ENCODE measurements at regions not wholly inside any gene's neighbourhood (a gene's known extent, or its start where the extent isn't known, plus 50 kb on each side); places are given as distances from the start of the nearest gene placed in this dataset.

DNA sequence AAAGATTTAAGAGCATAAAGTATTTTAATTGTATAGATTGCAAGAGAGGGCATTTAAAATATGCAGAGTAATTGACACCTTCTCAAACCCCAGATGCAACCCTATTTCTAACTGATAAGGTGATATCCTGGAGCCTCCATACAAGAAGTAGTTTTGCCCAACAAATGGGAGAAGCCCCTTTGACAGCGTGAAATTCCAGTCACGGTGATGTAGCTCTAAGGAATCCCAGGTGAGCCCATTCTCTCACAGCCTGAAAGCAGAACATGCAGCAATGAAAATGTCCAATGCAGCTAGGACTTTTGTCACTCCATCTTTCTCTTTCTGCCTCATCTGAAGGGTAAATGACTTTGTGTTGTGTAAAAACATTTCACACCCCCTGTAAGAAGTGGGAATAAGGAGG is 96.4 kb downstream of the TMEM212 start:
- TF ChIP-seq, protein P1, sequence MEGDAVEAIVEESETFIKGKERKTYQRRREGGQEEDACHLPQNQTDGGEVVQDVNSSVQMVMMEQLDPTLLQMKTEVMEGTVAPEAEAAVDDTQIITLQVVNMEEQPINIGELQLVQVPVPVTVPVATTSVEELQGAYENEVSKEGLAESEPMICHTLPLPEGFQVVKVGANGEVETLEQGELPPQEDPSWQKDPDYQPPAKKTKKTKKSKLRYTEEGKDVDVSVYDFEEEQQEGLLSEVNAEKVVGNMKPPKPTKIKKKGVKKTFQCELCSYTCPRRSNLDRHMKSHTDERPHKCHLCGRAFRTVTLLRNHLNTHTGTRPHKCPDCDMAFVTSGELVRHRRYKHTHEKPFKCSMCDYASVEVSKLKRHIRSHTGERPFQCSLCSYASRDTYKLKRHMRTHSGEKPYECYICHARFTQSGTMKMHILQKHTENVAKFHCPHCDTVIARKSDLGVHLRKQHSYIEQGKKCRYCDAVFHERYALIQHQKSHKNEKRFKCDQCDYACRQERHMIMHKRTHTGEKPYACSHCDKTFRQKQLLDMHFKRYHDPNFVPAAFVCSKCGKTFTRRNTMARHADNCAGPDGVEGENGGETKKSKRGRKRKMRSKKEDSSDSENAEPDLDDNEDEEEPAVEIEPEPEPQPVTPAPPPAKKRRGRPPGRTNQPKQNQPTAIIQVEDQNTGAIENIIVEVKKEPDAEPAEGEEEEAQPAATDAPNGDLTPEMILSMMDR (IDR thresholded peaks at IDR 0.05) = no peak
- no peak for TF ChIP-seq POLR2A (IDR thresholded peaks at IDR 0.05)

All from lower leg skin (tissue), 3 donors.